ENCODE measurements at regions not wholly inside any gene's neighbourhood (a gene's known extent, or its start where the extent isn't known, plus 50 kb on each side); places are given as distances from the start of the nearest gene placed in this dataset.

DNA sequence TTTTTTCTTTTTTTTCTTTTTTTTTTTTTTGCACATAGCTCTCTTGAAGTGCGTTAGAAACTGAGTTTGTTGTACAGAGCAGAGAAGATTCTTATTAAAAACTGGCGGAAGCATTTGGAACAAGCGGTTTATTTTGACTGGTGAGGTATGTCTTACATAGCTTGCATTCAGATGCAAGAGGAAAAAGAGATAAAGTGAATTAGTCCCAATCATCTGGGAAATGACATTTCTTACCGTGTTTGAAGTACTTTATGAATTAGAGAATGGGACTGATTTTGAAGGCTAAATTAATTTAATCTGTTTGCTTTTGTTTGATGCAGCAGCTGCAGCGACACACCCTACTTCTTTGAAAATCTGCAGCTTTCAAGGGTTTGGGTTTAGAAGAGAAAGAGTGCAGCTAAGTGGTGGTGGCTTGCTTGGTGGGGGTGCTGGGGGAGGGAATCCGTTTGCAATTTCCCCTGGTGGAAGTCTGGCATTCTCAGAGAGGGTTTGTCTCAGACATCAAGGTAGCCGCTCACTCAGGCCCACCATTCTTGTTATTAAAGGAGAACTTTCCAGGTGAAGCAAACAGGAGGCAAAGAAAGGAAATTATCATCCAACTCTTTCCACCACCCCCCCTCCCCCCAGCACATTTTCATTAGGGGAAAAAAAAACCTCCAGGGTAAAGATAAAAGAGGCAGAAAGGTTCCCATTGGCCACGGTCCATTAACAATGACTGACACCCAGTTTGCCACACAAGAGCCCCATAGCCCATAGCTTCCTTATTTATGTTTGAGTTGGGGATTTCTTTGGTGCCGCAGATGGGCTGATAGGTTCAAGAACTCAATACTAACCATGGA lies 231.7 kb downstream of the SKIDA1 start:
- H2BK120ac ChIP-seq (ENCODE audit: low read depth, low read length), result no peak overlapping the region
- H2BK15ac ChIP-seq (ENCODE audit: low read length), result no peak overlapping the region
- H3K27me3 ChIP-seq (ENCODE audit: control insufficient read depth in 3 of 3, insufficient read depth in 3 of 3, low read depth in 1 of 3, low read length in 3 of 3), result no peaks in the 10 kb centered on the region
- DNase-seq (ENCODE audit: low spot score), result peak; percentile 27
- H3K4me2 ChIP-seq (ENCODE audit: insufficient read depth, low read length, poor library complexity, severe bottlenecking), result peak overlapping the region; percentile 48
- no peak overlapping the region for H3K23ac ChIP-seq (ENCODE audit: low read depth, low read length, poor library complexity)
- no peak overlapping the region for H4K91ac ChIP-seq (ENCODE audit: low read depth, low read length, poor library complexity)
- no peak overlapping the region for H2AK5ac ChIP-seq (ENCODE audit: low read depth, low read length)
- H3K18ac ChIP-seq (ENCODE audit: low read length), result no peak overlapping the region
- H3K9ac ChIP-seq (ENCODE audit: low read depth, low read length, poor library complexity), result no peak overlapping the region
- no peak overlapping the region for H4K8ac ChIP-seq (ENCODE audit: low read depth, low read length)
- H2AFZ ChIP-seq (ENCODE audit: low read length), result peak overlapping the region; percentile 81
- no peak overlapping the region for H2BK12ac ChIP-seq (ENCODE audit: low read length)
- no peaks in the 10 kb centered on the region for H3K79me1 ChIP-seq (ENCODE audit: low read depth, low read length)
- no peak overlapping the region for H3K4ac ChIP-seq (ENCODE audit: low read length)
- no peak overlapping the region for H2BK5ac ChIP-seq (ENCODE audit: low read length)
- H3K27ac ChIP-seq (replicated peaks; ENCODE audit: low read length), result peak overlapping the region; percentile 81
- no peak overlapping the region for H3K14ac ChIP-seq (ENCODE audit: low read length)
- no peaks in the 10 kb centered on the region for H3K36me3 ChIP-seq (replicated peaks in 1 of 2; ENCODE audit: control insufficient read depth in 2 of 2, insufficient read depth in 2 of 2, low read length in 2 of 2)
- peak overlapping the region in 1 of 2 donors; percentile 36 for H3K4me3 ChIP-seq (ENCODE audit: low read length in 2 of 2)
- peaks cover 22 to 23% of the 10 kb centered on the region in 2 donors for H3K4me1 ChIP-seq (ENCODE audit: control insufficient read depth in 2 of 2, insufficient read depth in 1 of 2, low read depth in 1 of 2, low read length in 2 of 2)
- H3K9me3 ChIP-seq (replicated peaks in 1 of 2; ENCODE audit: control insufficient read depth in 2 of 2, insufficient read depth in 1 of 2, low read depth in 1 of 2, low read length in 2 of 2), result no peaks in the 10 kb centered on the region
- WGBS, 2 donors (ENCODE audit: extremely low coverage in 2 of 2, insufficient read length in 2 of 2, insufficient replicate concordance in 1 of 2), result no CpG with 5 or more reads among the region's 9 CpGs

DNA sequence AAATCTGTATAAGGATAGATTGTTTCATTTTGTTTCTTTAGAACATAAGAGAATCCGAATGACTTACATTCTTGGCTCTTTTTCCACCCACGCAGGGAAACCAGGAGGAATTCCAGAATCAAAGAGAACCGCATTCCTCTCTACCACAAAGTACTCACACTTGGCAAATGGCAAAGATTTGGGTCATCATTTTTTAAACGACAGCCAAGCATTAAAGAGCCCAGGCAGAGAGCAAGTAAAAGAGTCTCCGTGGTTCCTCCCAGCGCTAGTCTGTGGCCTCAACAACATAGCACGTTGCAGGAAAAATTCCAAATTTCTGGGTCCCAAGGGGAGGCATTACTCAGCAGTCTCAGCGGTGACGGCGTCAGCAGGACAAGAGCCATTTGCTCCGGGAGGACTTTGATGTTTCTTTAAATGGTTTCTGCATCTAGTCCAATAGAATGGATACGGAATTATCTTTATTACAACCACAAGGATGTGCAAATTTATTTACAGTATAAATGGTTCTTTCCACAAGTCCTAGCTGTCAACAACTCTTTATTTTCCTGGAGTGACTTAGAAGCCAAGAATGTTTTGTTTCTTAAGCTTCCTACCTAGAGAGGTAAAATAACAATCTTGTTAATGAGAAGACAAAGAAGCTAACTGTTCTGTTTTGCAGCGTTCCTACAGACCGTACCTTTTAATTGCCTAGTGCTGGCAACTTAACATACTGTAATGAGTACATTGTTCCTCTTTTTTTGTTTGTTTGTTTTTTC lies 232.5 kb downstream of the SKIDA1 start:
- H2BK5ac ChIP-seq (ENCODE audit: low read length), result no peak overlapping the region
- H3K79me1 ChIP-seq (ENCODE audit: low read depth, low read length), result no peaks in the 10 kb centered on the region
- H3K36me3 ChIP-seq (replicated peaks in 1 of 2; ENCODE audit: control insufficient read depth in 2 of 2, insufficient read depth in 2 of 2, low read length in 2 of 2), result no peaks in the 10 kb centered on the region
- DNase-seq (ENCODE audit: low spot score), result peak; percentile 70
- H3K9me3 ChIP-seq (replicated peaks in 1 of 2; ENCODE audit: control insufficient read depth in 2 of 2, insufficient read depth in 1 of 2, low read depth in 1 of 2, low read length in 2 of 2), result peaks cover 0 to under 1% of the 10 kb centered on the region in 2 donors
- no CpG with 5 or more reads among the region's 14 CpGs for WGBS, 2 donors (ENCODE audit: extremely low coverage in 2 of 2, insufficient read length in 2 of 2, insufficient replicate concordance in 1 of 2)
- H2AK5ac ChIP-seq (ENCODE audit: low read depth, low read length), result no peak overlapping the region
- H2BK120ac ChIP-seq (ENCODE audit: low read depth, low read length), result no peak overlapping the region
- H3K14ac ChIP-seq (ENCODE audit: low read length), result no peak overlapping the region
- peak overlapping the region; percentile 23 for H3K4me2 ChIP-seq (ENCODE audit: insufficient read depth, low read length, poor library complexity, severe bottlenecking)
- H3K27me3 ChIP-seq (ENCODE audit: control insufficient read depth in 3 of 3, insufficient read depth in 3 of 3, low read depth in 1 of 3, low read length in 3 of 3), result no peaks in the 10 kb centered on the region
- H2AFZ ChIP-seq (ENCODE audit: low read length), result peak overlapping the region; percentile 81
- peak overlapping the region in 1 of 2 donors; percentile 36 for H3K4me3 ChIP-seq (ENCODE audit: low read length in 2 of 2)
- no peak overlapping the region for H3K9ac ChIP-seq (ENCODE audit: low read depth, low read length, poor library complexity)
- H3K4me1 ChIP-seq (ENCODE audit: control insufficient read depth in 2 of 2, insufficient read depth in 1 of 2, low read depth in 1 of 2, low read length in 2 of 2), result peaks cover 21 to 22% of the 10 kb centered on the region in 2 donors
- no peak overlapping the region for H2BK15ac ChIP-seq (ENCODE audit: low read length)
- H4K8ac ChIP-seq (ENCODE audit: low read depth, low read length), result no peak overlapping the region
- H2BK12ac ChIP-seq (ENCODE audit: low read length), result no peak overlapping the region
- no peak overlapping the region for H3K18ac ChIP-seq (ENCODE audit: low read length)
- H3K4ac ChIP-seq (ENCODE audit: low read length), result no peak overlapping the region
- no peak overlapping the region for H4K91ac ChIP-seq (ENCODE audit: low read depth, low read length, poor library complexity)
- H3K23ac ChIP-seq (ENCODE audit: low read depth, low read length, poor library complexity), result no peak overlapping the region
- H3K27ac ChIP-seq (replicated peaks; ENCODE audit: low read length), result peak overlapping the region; percentile 81

DNA sequence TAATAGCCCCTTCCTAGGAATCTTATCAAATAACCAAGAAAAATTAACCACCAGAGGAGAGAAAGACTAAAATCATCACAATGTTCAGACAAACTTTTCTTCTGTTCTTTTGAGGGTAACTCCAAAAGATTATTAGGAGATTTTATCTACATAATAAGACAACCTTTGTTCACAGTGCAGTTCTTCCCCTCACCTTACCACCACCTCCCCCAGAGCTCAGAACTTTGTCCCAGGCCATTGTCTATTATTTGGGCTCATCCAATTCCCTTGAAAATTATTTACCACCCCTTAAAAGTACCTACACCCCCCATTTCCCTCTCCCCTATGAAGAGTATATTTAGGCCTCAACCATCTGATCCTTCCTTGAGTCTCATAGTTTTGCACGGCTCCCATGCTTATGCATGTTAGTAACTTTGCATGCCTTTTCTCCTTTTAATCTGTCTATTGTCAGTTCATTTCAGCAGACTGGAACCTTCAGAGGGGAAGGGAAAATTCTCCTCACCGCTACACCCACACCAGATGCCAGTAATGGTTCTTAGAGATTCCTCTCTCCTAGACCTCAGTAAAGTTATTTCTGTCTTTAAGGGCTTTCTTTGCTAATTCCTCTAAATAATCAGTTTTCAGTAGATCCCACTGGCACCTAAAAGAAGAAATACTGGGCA lies 234.9 kb downstream of the SKIDA1 start:
- Histone ChIP-seq H3K9me3 (replicated peaks in 1 of 2; ENCODE audit: control insufficient read depth in 2 of 2, insufficient read depth in 1 of 2, low read depth in 1 of 2, low read length in 2 of 2) (peaks cover 0 to 14% of the 10 kb centered on the region in 2 donors), H4K91ac (ENCODE audit: low read depth, low read length, poor library complexity) (no peak overlapping the region), H3K4me1 (ENCODE audit: control insufficient read depth in 2 of 2, insufficient read depth in 1 of 2, low read depth in 1 of 2, low read length in 2 of 2) (peaks cover 15% of the 10 kb centered on the region in 2 donors), H3K14ac (ENCODE audit: low read length) (no peak overlapping the region), H3K18ac (ENCODE audit: low read length) (no peak overlapping the region), H3K27me3 (ENCODE audit: control insufficient read depth in 3 of 3, insufficient read depth in 3 of 3, low read depth in 1 of 3, low read length in 3 of 3) (no peaks in the 10 kb centered on the region), H2AFZ (ENCODE audit: low read length) (no peak overlapping the region), H3K9ac (ENCODE audit: low read depth, low read length, poor library complexity) (no peak overlapping the region), H3K4me2 (ENCODE audit: insufficient read depth, low read length, poor library complexity, severe bottlenecking) (no peak overlapping the region), H3K4me3 (ENCODE audit: low read length in 2 of 2) (no peak overlapping the region), H3K4ac (ENCODE audit: low read length) (no peak overlapping the region), H2BK5ac (ENCODE audit: low read length) (no peak overlapping the region), H3K79me1 (ENCODE audit: low read depth, low read length) (no peaks in the 10 kb centered on the region), H3K36me3 (replicated peaks in 1 of 2; ENCODE audit: control insufficient read depth in 2 of 2, insufficient read depth in 2 of 2, low read length in 2 of 2) (no peaks in the 10 kb centered on the region), H2BK12ac (ENCODE audit: low read length) (no peak overlapping the region), H2BK120ac (ENCODE audit: low read depth, low read length) (no peak overlapping the region), H3K23ac (ENCODE audit: low read depth, low read length, poor library complexity) (no peak overlapping the region), H2BK15ac (ENCODE audit: low read length) (no peak overlapping the region), H3K27ac (replicated peaks; ENCODE audit: low read length) (no peak overlapping the region), H4K8ac (ENCODE audit: low read depth, low read length) (no peak overlapping the region), H2AK5ac (ENCODE audit: low read depth, low read length) (no peak overlapping the region)
- WGBS, 2 donors (ENCODE audit: extremely low coverage in 2 of 2, insufficient read length in 2 of 2, insufficient replicate concordance in 1 of 2), result no CpG with 5 or more reads among the region's 2 CpGs
- no peak for DNase-seq (ENCODE audit: low spot score)

DNA sequence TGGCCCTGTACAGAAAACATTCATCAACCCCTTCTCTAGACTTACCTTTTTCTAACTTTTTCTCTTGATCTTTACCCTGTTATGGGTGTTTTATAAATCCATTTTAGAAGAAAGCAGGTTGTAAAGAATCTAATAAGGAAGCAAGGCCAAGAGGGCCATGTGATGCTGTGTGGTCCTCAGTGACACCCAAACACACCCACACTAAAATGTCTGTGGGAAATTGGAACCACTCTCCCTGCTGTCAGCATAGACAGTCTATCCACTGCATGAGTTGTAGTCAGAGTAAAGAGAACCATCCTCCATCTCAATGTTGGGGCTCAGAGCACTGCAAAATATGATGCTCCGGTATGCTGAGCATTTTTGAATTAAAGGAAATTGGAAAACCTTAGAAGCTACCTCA lies 235.5 kb downstream of the SKIDA1 start:
- peaks cover 14 to 15% of the 10 kb centered on the region in 2 donors for H3K4me1 ChIP-seq (ENCODE audit: control insufficient read depth in 2 of 2, insufficient read depth in 1 of 2, low read depth in 1 of 2, low read length in 2 of 2)
- no peak overlapping the region for H3K9ac ChIP-seq (ENCODE audit: low read depth, low read length, poor library complexity)

More for the DNA sequence above, 235.5 kb downstream of the SKIDA1 start:
- Histone ChIP-seq H2AK5ac (ENCODE audit: low read depth, low read length) (no peak overlapping the region), H2BK5ac (ENCODE audit: low read length) (no peak overlapping the region), H3K23ac (ENCODE audit: low read depth, low read length, poor library complexity) (no peak overlapping the region), H3K18ac (ENCODE audit: low read length) (no peak overlapping the region), H2BK15ac (ENCODE audit: low read length) (no peak overlapping the region), H4K8ac (ENCODE audit: low read depth, low read length) (no peak overlapping the region), H3K4me2 (ENCODE audit: insufficient read depth, low read length, poor library complexity, severe bottlenecking) (no peak overlapping the region), H3K9me3 (replicated peaks in 1 of 2; ENCODE audit: control insufficient read depth in 2 of 2, insufficient read depth in 1 of 2, low read depth in 1 of 2, low read length in 2 of 2) (peaks cover 0 to 14% of the 10 kb centered on the region in 2 donors), H3K27me3 (ENCODE audit: control insufficient read depth in 3 of 3, insufficient read depth in 3 of 3, low read depth in 1 of 3, low read length in 3 of 3) (no peaks in the 10 kb centered on the region), H4K91ac (ENCODE audit: low read depth, low read length, poor library complexity) (no peak overlapping the region), H3K27ac (replicated peaks; ENCODE audit: low read length) (peak overlapping the region; percentile 48), H3K4ac (ENCODE audit: low read length) (no peak overlapping the region), H3K14ac (ENCODE audit: low read length) (no peak overlapping the region), H2AFZ (ENCODE audit: low read length) (no peak overlapping the region), H3K4me3 (ENCODE audit: low read length in 2 of 2) (no peak overlapping the region), H3K36me3 (replicated peaks in 1 of 2; ENCODE audit: control insufficient read depth in 2 of 2, insufficient read depth in 2 of 2, low read length in 2 of 2) (no peaks in the 10 kb centered on the region), H3K79me1 (ENCODE audit: low read depth, low read length) (no peaks in the 10 kb centered on the region), H2BK12ac (ENCODE audit: low read length) (no peak overlapping the region), H2BK120ac (ENCODE audit: low read depth, low read length) (no peak overlapping the region)
- no peak for DNase-seq (ENCODE audit: low spot score)
- WGBS, 2 donors (ENCODE audit: extremely low coverage in 2 of 2, insufficient read length in 2 of 2, insufficient replicate concordance in 1 of 2), result no CpG with 5 or more reads among the region's 1 CpG

Data from neuronal stem cell (in vitro differentiated cells).